ENCODE measurements at regions not wholly inside any gene's neighbourhood (a gene's known extent, or its start where the extent isn't known, plus 50 kb on each side); places are given as distances from the start of the nearest gene placed in this dataset.

DNA sequence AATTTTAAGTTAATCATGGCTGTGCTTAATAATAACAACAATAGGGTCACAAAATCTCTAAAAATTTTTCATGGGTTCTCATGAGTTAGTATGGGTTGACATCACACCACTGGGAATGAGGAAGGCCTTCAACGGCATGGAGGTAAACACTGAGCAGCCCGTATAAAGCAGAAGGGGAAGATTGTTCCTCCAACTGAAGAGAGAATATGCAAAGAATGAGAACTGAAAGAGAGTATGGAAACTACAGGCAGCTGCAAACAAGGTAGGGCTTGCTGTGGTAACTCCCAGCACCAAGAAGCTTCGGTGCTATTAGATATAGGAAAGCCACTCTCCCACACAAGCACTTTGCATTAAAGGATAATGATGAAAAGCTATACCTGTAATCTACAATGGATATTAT, 1242.3 kb upstream of the CELF4 start:
- TF ChIP-seq SIN3A (IDR thresholded peaks at IDR 0.05; ENCODE audit: borderline replicate concordance, insufficient read depth, low read length), result no peak
- TF ChIP-seq TAF1 (IDR thresholded peaks at IDR 0.05; ENCODE audit: borderline replicate concordance, insufficient read depth, low read length), result no peak
- TF ChIP-seq, protein P1, sequence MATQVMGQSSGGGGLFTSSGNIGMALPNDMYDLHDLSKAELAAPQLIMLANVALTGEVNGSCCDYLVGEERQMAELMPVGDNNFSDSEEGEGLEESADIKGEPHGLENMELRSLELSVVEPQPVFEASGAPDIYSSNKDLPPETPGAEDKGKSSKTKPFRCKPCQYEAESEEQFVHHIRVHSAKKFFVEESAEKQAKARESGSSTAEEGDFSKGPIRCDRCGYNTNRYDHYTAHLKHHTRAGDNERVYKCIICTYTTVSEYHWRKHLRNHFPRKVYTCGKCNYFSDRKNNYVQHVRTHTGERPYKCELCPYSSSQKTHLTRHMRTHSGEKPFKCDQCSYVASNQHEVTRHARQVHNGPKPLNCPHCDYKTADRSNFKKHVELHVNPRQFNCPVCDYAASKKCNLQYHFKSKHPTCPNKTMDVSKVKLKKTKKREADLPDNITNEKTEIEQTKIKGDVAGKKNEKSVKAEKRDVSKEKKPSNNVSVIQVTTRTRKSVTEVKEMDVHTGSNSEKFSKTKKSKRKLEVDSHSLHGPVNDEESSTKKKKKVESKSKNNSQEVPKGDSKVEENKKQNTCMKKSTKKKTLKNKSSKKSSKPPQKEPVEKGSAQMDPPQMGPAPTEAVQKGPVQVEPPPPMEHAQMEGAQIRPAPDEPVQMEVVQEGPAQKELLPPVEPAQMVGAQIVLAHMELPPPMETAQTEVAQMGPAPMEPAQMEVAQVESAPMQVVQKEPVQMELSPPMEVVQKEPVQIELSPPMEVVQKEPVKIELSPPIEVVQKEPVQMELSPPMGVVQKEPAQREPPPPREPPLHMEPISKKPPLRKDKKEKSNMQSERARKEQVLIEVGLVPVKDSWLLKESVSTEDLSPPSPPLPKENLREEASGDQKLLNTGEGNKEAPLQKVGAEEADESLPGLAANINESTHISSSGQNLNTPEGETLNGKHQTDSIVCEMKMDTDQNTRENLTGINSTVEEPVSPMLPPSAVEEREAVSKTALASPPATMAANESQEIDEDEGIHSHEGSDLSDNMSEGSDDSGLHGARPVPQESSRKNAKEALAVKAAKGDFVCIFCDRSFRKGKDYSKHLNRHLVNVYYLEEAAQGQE (IDR thresholded peaks at IDR 0.05; ENCODE audit: insufficient read depth in 1 of 2, low read depth in 2 of 2, low read length in 2 of 2), result no peak
- no peak for TF ChIP-seq POLR2AphosphoS5 (IDR thresholded peaks at IDR 0.05; ENCODE audit: low read depth, low read length)
- TF ChIP-seq FOXP2 (optimal IDR thresholded peaks at IDR 0.05; ENCODE audit: borderline replicate concordance, extremely low read depth, extremely low read length, insufficient read depth), result no peak

DNA sequence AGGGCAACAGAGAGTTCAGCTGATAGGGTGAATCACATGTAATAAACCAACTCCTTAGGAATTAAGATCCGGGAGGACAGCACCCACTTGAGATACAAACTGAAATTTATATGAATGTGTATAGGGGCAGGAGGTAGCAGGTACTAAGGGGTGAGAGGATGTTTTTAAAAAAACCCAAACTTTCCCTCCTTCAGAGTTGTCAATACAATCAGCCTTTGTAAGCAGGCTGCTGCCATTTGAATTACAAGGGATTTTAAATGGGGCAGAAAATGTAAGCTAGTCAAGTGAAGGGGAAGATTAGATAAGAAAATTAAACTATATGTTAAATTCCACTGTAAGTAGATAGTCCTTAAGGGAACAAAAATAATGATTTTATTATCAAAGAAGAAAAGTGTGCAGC, 1239.7 kb upstream of the CELF4 start:
- TF ChIP-seq TAF1 (IDR thresholded peaks at IDR 0.05; ENCODE audit: borderline replicate concordance, insufficient read depth, low read length) (no peak), SIN3A (IDR thresholded peaks at IDR 0.05; ENCODE audit: borderline replicate concordance, insufficient read depth, low read length) (no peak), POLR2AphosphoS5 (IDR thresholded peaks at IDR 0.05; ENCODE audit: low read depth, low read length) (no peak), FOXP2 (optimal IDR thresholded peaks at IDR 0.05; ENCODE audit: borderline replicate concordance, extremely low read depth, extremely low read length, insufficient read depth) (no peak)
- TF ChIP-seq, protein P1 (IDR thresholded peaks at IDR 0.05; ENCODE audit: insufficient read depth in 1 of 2, low read depth in 2 of 2, low read length in 2 of 2), result no peak

DNA sequence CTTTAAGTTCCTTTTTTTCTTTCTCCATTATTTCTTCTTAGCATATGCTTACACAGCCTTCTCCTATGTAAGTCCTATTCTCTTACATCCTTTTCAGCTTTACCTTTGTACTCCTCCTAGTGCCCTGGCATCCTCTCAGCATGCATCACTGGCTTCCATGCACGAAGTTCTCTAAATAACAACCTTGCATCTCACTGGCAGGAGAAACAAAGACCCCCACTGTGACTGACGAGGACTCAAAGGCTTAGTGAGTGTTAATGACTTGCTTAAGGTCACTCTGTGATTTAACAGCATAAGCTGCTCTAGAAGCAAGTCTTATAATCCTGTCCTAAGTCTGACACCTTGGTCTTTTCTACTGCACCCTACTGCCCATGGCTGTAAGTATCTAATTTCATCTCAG, 1236.0 kb upstream of the CELF4 start:
- TF ChIP-seq TAF1 (IDR thresholded peaks at IDR 0.05; ENCODE audit: borderline replicate concordance, insufficient read depth, low read length) (no peak), FOXP2 (optimal IDR thresholded peaks at IDR 0.05; ENCODE audit: borderline replicate concordance, extremely low read depth, extremely low read length, insufficient read depth) (no peak), SIN3A (IDR thresholded peaks at IDR 0.05; ENCODE audit: borderline replicate concordance, insufficient read depth, low read length) (no peak), POLR2AphosphoS5 (IDR thresholded peaks at IDR 0.05; ENCODE audit: low read depth, low read length) (no peak)
- TF ChIP-seq, protein P1 (IDR thresholded peaks at IDR 0.05; ENCODE audit: insufficient read depth in 1 of 2, low read depth in 2 of 2, low read length in 2 of 2), result no peak

DNA sequence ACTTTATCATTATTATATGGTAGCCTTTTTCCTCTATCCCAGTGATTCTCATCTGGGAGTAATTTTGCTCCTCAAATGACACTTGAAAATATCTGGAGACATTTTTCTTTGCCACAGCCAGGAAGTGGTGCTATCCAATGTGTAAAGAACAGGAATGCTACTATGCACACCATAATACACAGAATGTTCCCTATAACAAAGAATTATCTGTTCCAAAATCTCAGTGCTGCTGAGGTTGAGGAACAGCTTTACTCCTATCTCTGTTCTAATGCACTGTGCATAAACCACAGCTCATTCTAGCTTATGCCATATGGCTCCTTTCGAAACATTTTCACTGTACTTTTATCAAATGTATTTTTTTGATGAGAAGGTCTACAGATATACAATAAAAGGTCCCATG, 1231.2 kb upstream of the CELF4 start:
- no peak for TF ChIP-seq FOXP2 (optimal IDR thresholded peaks at IDR 0.05; ENCODE audit: borderline replicate concordance, extremely low read depth, extremely low read length, insufficient read depth)

DNA sequence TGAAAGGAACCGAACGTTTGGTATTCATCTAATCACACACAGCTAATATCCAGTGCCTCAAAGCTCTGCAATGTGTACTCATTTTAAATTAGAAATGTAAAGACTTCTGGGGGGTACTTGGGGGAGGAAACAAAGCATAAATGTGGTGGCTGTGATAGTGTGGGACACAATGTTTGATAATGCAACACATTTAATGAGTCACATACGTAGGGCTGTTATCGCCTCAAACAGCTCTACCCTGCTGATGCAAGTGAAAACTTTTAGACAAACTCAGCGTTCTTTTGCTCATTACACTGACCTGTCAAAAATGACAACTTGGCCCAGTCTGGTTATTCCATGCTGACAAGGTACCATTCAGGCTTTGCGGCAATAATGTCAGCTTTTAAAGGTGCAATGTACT, 1227.1 kb upstream of the CELF4 start:
- TF ChIP-seq POLR2AphosphoS5 (IDR thresholded peaks at IDR 0.05; ENCODE audit: low read depth, low read length), result no peak
- no peak for TF ChIP-seq FOXP2 (optimal IDR thresholded peaks at IDR 0.05; ENCODE audit: borderline replicate concordance, extremely low read depth, extremely low read length, insufficient read depth)
- TF ChIP-seq, protein P1 (IDR thresholded peaks at IDR 0.05; ENCODE audit: insufficient read depth in 1 of 2, low read depth in 2 of 2, low read length in 2 of 2), result no peak
- TF ChIP-seq TAF1 (IDR thresholded peaks at IDR 0.05; ENCODE audit: borderline replicate concordance, insufficient read depth, low read length), result no peak
- TF ChIP-seq SIN3A (IDR thresholded peaks at IDR 0.05; ENCODE audit: borderline replicate concordance, insufficient read depth, low read length), result no peak

Data from PFSK-1 (cell line).